ENCODE measurements at regions not wholly inside any gene's neighbourhood (a gene's known extent, or its start where the extent isn't known, plus 50 kb on each side); places are given as distances from the start of the nearest gene placed in this dataset.

DNA sequence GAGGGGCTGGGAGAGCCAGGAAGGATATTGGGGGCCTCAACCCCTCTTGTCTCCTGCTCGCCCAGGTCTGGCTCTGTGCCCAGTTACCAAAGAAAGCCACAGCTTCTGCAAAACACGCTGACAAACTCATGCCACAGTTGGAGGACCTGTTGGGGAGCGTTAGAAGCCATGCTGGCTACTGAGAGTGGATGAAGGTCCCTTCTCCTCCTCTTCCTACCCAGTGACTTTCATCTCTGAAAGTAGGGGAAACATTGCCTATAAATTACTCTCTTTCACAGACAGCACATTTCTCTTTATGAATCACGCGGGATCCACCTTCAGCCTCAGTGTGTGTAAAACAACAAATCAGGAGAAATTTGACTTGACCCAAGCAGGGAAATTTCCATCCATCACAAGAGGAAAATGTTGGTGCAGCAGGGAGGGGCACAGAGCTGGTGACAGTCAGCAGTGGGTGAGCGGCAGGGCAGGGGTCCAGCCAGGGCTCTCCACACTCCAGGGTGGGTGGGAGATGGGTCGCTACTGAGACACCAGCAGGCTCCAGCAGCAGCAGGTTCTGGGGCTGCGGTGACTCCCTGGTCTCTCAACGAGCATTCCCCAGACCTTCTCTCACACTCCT is 181.9 kb downstream of the FGF18 start:
- intact Hi-C loops (cut with DNase I) = no loop called here
- H3K4me1 ChIP-seq = peaks cover under 1 to 4% of the 10 kb centered on the region in 2 donors
- H3K9me3 ChIP-seq = no peaks in the 10 kb centered on the region

DNA sequence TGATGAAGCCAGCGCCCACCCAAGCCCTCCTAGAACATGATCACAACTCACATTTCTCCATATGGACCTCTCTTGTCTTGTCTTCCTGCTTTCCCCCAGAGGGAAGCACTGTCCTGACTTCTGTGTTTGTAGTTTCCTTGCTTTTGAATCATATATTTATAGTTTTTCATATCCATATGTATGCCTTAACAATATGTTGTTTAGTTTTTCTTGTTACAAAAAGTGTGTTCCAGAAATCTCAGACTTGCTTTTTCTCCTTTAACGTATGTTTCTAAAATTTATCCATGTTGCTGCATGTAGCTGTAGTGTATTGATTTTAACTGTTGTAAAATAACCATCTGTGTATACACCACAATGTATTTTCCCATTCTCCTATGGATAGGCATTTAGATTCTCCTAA is 182.0 kb upstream of the SMIM23 start:
- Histone ChIP-seq H3K9me3 (no peaks in the 10 kb centered on the region), H3K36me3 (no peaks in the 10 kb centered on the region), H3K4me1 (peaks cover 0 to 3% of the 10 kb centered on the region in 2 donors), H3K27me3 (no peaks in the 10 kb centered on the region), H3K27ac (no peak overlapping the region), H3K4me3 (no peak overlapping the region)
- no peak for DNase-seq (ENCODE audit: low spot score in 2 of 2)
- TF ChIP-seq, protein P1, sequence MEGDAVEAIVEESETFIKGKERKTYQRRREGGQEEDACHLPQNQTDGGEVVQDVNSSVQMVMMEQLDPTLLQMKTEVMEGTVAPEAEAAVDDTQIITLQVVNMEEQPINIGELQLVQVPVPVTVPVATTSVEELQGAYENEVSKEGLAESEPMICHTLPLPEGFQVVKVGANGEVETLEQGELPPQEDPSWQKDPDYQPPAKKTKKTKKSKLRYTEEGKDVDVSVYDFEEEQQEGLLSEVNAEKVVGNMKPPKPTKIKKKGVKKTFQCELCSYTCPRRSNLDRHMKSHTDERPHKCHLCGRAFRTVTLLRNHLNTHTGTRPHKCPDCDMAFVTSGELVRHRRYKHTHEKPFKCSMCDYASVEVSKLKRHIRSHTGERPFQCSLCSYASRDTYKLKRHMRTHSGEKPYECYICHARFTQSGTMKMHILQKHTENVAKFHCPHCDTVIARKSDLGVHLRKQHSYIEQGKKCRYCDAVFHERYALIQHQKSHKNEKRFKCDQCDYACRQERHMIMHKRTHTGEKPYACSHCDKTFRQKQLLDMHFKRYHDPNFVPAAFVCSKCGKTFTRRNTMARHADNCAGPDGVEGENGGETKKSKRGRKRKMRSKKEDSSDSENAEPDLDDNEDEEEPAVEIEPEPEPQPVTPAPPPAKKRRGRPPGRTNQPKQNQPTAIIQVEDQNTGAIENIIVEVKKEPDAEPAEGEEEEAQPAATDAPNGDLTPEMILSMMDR (IDR thresholded peaks at IDR 0.05) = no peak
- intact Hi-C loops (cut with DNase I) = no loop called here

More for the DNA sequence above, 181.9 kb downstream of the FGF18 start:
- TF ChIP-seq, protein P1 (IDR thresholded peaks at IDR 0.05) = no peak
- H3K4me3 ChIP-seq = no peak overlapping the region
- DNase-seq (ENCODE audit: low spot score in 2 of 2) = peak in 1 of 2 donors; percentile 64
- no peak overlapping the region for H3K27ac ChIP-seq
- no peaks in the 10 kb centered on the region for H3K27me3 ChIP-seq
- no peaks in the 10 kb centered on the region for H3K36me3 ChIP-seq

DNA sequence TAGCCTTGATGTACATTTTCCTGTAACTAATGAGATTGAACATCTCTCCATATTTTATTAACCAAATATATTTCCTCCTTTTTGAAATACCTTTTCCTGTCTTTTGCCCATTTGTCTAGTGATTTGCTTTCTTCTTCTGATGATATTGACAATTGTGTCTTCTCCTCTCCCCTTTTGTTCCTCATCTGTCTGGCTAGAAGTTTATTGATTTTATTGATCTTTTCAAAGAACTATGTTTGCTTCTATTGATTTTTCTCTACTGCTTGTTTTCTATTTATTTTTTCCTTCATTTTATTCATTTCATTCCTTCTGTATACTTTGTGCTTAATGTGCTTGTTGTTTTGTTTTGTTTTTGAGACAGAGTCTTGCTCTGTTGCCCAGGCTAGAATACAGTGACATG is 181.4 kb upstream of the SMIM23 start:
- H3K4me3 ChIP-seq = no peak overlapping the region
- H3K4me1 ChIP-seq = peaks cover 0 to 3% of the 10 kb centered on the region in 2 donors
- no peaks in the 10 kb centered on the region for H3K36me3 ChIP-seq
- intact Hi-C loops (cut with DNase I) = no loop called here
- no peaks in the 10 kb centered on the region for H3K9me3 ChIP-seq
- TF ChIP-seq, protein P1 (IDR thresholded peaks at IDR 0.05) = no peak
- DNase-seq (ENCODE audit: low spot score in 2 of 2) = no peak
- H3K27me3 ChIP-seq = no peaks in the 10 kb centered on the region
- no peak overlapping the region for H3K27ac ChIP-seq

DNA sequence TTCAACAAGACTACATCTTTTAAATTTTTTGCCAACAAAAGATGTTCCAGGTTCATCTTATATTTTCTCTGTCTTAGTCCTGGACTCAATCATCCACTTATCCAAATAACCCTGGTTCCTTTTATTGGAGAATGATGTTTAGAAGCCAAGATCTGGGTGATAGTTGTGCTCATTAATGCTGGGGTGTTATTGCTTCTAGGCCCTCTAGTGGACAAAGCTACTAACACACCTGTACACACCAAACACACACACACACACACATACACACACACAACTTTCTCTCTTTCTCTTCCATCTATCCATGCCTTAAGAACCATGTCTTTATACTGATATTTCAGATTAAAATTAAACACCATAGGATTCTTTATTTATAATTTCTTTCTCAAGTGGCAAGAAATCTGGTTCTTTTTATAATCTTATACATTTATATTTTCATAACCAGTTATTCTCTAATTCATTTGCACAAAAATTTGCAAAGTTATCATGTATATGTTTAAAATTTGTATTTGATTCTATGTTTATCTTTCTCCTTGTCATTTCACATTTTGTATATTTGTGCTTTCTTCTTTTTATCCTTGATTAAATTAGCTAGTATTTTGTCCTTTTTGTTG is 179.1 kb upstream of the SMIM23 start:
- no peaks in the 10 kb centered on the region for H3K27me3 ChIP-seq
- TF ChIP-seq, protein P1 (IDR thresholded peaks at IDR 0.05) = peak in 1 of 3 experiments; percentile 10
- H3K4me1 ChIP-seq = no peaks in the 10 kb centered on the region
- no peaks in the 10 kb centered on the region for H3K9me3 ChIP-seq
- no peak for DNase-seq (ENCODE audit: low spot score in 2 of 2)
- H3K36me3 ChIP-seq = no peaks in the 10 kb centered on the region
- no peak overlapping the region for H3K27ac ChIP-seq
- H3K4me3 ChIP-seq = no peak overlapping the region
- intact Hi-C loops (cut with DNase I) = no loop called here

DNA sequence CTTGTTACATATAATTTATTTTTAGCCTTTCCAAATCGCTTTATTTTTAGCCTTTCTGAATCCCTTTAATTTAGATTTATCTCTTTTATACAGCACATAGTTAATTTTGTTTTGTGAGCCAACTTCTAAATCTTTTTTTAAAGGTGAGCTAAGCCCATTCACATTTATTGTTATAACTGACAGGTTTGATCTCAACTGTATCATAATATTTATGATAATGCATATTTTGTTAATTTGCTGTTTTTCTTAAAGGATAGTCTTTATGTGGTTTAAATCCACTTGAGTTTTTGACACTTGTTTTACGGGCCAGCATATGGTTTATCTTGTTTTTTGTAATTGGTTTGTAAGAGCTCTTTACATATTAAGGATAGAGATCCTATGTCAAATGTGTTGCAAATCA is 177.8 kb upstream of the SMIM23 start:
- Histone ChIP-seq H3K27me3 (no peaks in the 10 kb centered on the region), H3K4me3 (no peak overlapping the region), H3K27ac (no peak overlapping the region), H3K36me3 (no peaks in the 10 kb centered on the region), H3K9me3 (no peaks in the 10 kb centered on the region), H3K4me1 (no peaks in the 10 kb centered on the region)
- no peak for DNase-seq (ENCODE audit: low spot score in 2 of 2)
- TF ChIP-seq, protein P1 (IDR thresholded peaks at IDR 0.05) = no peak
- intact Hi-C loops (cut with DNase I) = no loop called here

Measured in ascending aorta (tissue), 2 donors.